ENCODE measurements at regions not wholly inside any gene's neighbourhood (a gene's known extent, or its start where the extent isn't known, plus 50 kb on each side); places are given as distances from the start of the nearest gene placed in this dataset.

DNA sequence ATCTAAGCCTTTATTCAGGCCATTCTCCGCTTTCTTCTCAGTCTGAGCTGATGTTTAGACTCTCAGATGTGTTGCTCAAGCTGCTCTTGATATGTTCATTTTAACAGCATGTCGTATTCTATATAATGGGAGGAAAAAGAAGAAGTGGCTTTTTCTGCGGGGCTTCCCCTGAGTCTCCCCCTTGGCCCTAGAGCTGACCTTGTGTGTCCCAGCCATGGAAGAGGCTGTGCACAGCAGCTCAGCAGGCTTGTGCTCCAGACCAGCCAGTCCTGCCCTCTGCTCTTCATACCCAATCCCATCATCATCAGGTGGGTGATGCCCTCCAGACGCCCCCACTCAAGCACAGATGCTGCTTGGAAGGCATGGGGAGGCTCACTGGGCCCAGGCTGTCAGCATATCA, 155.1 kb upstream of the CELF4 start:
- Mint-ChIP-seq H3K27ac (no peak overlapping the region), H3K27me3 (ENCODE audit: low read depth in 2 of 2) (no peaks in the 10 kb centered on the region), H3K4me3 (no peak overlapping the region), H3K9me3 (peaks cover 6 to 9% of the 10 kb centered on the region in 2 donors), H3K4me1 (no peaks in the 10 kb centered on the region), H3K36me3 (no peaks in the 10 kb centered on the region)
- no peak for ATAC-seq
- TF ChIP-seq, protein P1, sequence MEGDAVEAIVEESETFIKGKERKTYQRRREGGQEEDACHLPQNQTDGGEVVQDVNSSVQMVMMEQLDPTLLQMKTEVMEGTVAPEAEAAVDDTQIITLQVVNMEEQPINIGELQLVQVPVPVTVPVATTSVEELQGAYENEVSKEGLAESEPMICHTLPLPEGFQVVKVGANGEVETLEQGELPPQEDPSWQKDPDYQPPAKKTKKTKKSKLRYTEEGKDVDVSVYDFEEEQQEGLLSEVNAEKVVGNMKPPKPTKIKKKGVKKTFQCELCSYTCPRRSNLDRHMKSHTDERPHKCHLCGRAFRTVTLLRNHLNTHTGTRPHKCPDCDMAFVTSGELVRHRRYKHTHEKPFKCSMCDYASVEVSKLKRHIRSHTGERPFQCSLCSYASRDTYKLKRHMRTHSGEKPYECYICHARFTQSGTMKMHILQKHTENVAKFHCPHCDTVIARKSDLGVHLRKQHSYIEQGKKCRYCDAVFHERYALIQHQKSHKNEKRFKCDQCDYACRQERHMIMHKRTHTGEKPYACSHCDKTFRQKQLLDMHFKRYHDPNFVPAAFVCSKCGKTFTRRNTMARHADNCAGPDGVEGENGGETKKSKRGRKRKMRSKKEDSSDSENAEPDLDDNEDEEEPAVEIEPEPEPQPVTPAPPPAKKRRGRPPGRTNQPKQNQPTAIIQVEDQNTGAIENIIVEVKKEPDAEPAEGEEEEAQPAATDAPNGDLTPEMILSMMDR (IDR thresholded peaks at IDR 0.05), result no peak
- Histone ChIP-seq H3K4me1 (ENCODE audit: control insufficient read depth, insufficient read depth, low read length) (no peaks in the 10 kb centered on the region), H3K27me3 (ENCODE audit: control insufficient read depth, insufficient read depth, low read length) (no peaks in the 10 kb centered on the region), H3K4me3 (ENCODE audit: low read length) (no peak overlapping the region), H3K36me3 (ENCODE audit: control insufficient read depth, insufficient read depth, low read length) (no peaks in the 10 kb centered on the region), H3K27ac (ENCODE audit: low read length) (no peak overlapping the region), H3K9me3 (ENCODE audit: control insufficient read depth, insufficient read depth, low read length) (peaks cover 4% of the 10 kb centered on the region)
- intact Hi-C loops (cut with micrococcal nuclease), result no loop called here
- 48% methylated on average over 4 of the region's 4 CpGs for WGBS (ENCODE audit: insufficient coverage)
- DNase-seq, result no peak

DNA sequence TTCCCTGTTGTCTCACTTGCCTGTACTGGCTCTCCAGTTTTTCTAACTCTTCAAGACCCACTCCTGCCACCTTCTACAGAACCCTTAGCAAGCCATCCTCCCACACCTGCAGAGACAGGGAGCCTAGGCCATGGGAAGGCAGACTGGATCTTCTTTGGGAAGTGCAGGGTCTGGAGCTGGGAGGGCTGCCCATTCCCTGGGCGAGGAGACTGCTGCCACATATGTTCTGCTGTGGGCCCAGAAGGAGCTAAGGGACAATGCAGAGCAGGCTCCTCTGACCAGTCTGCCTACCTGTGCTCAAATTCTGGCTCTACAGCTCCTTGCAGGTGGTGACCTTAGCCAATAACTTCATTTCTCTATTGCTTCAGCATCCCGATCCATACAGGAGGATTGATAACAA, 152.1 kb upstream of the CELF4 start:
- peaks cover 7 to 10% of the 10 kb centered on the region in 2 donors for H3K9me3 Mint-ChIP-seq
- H3K27ac Mint-ChIP-seq, result no peak overlapping the region
- H3K27ac ChIP-seq (ENCODE audit: low read length), result no peak overlapping the region
- no peak for ATAC-seq
- H3K9me3 ChIP-seq (ENCODE audit: control insufficient read depth, insufficient read depth, low read length), result no peaks in the 10 kb centered on the region
- H3K4me1 ChIP-seq (ENCODE audit: control insufficient read depth, insufficient read depth, low read length), result no peaks in the 10 kb centered on the region
- TF ChIP-seq, protein P1 (IDR thresholded peaks at IDR 0.05), result no peak
- H3K27me3 ChIP-seq (ENCODE audit: control insufficient read depth, insufficient read depth, low read length), result no peaks in the 10 kb centered on the region
- H3K27me3 Mint-ChIP-seq (ENCODE audit: low read depth in 2 of 2), result no peaks in the 10 kb centered on the region
- no peak overlapping the region for H3K4me3 Mint-ChIP-seq
- H3K36me3 Mint-ChIP-seq, result no peaks in the 10 kb centered on the region
- H3K36me3 ChIP-seq (ENCODE audit: control insufficient read depth, insufficient read depth, low read length), result no peaks in the 10 kb centered on the region
- intact Hi-C loops (cut with micrococcal nuclease), result no loop called here
- WGBS (ENCODE audit: insufficient coverage), result 80% methylated on average over 1 of the region's 2 CpGs
- H3K4me1 Mint-ChIP-seq, result no peaks in the 10 kb centered on the region
- no peak overlapping the region for H3K4me3 ChIP-seq (ENCODE audit: low read length)
- DNase-seq, result no peak

DNA sequence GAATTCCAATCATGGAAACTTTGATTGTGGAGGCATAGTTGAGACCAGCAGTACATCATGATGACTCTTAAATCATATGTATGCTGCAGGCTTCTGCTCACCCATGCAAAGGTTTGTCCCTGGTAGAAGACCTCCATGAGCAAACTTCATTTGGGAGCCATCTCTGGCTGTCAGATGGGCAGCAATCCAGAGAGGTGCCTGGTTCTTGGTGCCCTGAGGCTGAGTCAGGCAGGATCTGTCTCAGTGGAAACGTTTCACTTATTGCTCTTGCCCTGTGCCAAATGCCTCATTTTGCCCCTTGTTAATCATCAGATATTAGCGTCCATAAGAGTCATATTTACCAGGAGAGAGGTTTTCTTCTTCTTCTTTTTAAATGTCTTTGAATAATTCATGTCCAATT, 151.5 kb upstream of the CELF4 start:
- 54% methylated on average over 1 of the region's 2 CpGs for WGBS (ENCODE audit: insufficient coverage)
- DNase-seq (no peak), ATAC-seq (no peak)
- Histone ChIP-seq H3K27ac (ENCODE audit: low read length) (no peak overlapping the region), H3K36me3 (ENCODE audit: control insufficient read depth, insufficient read depth, low read length) (no peaks in the 10 kb centered on the region), H3K4me3 (ENCODE audit: low read length) (no peak overlapping the region), H3K4me1 (ENCODE audit: control insufficient read depth, insufficient read depth, low read length) (no peaks in the 10 kb centered on the region), H3K9me3 (ENCODE audit: control insufficient read depth, insufficient read depth, low read length) (no peaks in the 10 kb centered on the region), H3K27me3 (ENCODE audit: control insufficient read depth, insufficient read depth, low read length) (no peaks in the 10 kb centered on the region)
- intact Hi-C loops (cut with micrococcal nuclease), result no loop called here
- H3K9me3 Mint-ChIP-seq, result peaks cover 7 to 10% of the 10 kb centered on the region in 2 donors
- no peak overlapping the region for H3K27ac Mint-ChIP-seq
- H3K4me1 Mint-ChIP-seq, result no peaks in the 10 kb centered on the region
- H3K36me3 Mint-ChIP-seq, result no peaks in the 10 kb centered on the region
- TF ChIP-seq, protein P1 (IDR thresholded peaks at IDR 0.05), result no peak
- no peaks in the 10 kb centered on the region for H3K27me3 Mint-ChIP-seq (ENCODE audit: low read depth in 2 of 2)
- H3K4me3 Mint-ChIP-seq, result no peak overlapping the region

DNA sequence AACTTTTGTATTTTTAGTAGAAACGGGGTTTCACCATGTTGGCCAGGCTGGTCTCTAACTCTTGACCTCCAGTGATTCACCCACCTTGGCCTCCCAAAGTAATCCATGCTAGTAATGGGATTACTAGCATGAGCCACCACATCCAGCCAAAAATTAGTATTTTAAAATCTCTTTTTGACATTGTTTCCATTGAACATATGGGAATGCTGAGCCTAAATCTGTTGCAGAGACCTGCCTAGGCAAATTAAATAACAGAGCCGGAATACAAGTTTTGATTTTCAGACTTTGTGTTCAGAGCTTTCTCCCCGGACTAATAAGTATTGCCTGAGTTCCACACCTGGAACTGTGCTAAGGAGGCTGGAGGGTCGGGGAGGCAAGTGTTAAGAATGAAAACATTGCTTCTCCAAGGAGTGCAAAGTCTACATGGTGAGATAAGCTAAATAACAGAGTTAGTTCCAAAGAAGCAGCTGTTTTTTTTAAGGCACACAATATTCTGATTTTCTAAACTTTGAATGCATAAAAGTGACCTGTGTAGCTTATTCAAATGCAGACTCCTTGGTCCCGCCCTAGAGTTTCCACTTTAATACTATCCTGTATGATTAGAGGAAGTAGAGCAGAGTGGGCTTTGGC, 150.6 kb upstream of the CELF4 start:
- H3K4me3 Mint-ChIP-seq, result no peak overlapping the region
- no peaks in the 10 kb centered on the region for H3K27me3 ChIP-seq (ENCODE audit: control insufficient read depth, insufficient read depth, low read length)
- no peak for DNase-seq
- no peak overlapping the region for H3K4me3 ChIP-seq (ENCODE audit: low read length)
- H3K36me3 ChIP-seq (ENCODE audit: control insufficient read depth, insufficient read depth, low read length), result no peaks in the 10 kb centered on the region
- H3K27ac ChIP-seq (ENCODE audit: low read length), result no peak overlapping the region
- no peak for ATAC-seq
- H3K27me3 Mint-ChIP-seq (ENCODE audit: low read depth in 2 of 2), result no peaks in the 10 kb centered on the region
- no peaks in the 10 kb centered on the region for H3K4me1 Mint-ChIP-seq
- no peaks in the 10 kb centered on the region for H3K4me1 ChIP-seq (ENCODE audit: control insufficient read depth, insufficient read depth, low read length)
- WGBS (ENCODE audit: insufficient coverage), result 86% methylated on average over 4 of the region's 5 CpGs
- H3K36me3 Mint-ChIP-seq, result no peaks in the 10 kb centered on the region
- TF ChIP-seq, protein P1 (IDR thresholded peaks at IDR 0.05), result no peak
- intact Hi-C loops (cut with micrococcal nuclease), result no loop called here
- no peak overlapping the region for H3K27ac Mint-ChIP-seq
- no peaks in the 10 kb centered on the region for H3K9me3 ChIP-seq (ENCODE audit: control insufficient read depth, insufficient read depth, low read length)
- peaks cover 6 to 7% of the 10 kb centered on the region in 2 donors for H3K9me3 Mint-ChIP-seq
